Femur (tissue), 1 donor: ENCODE measurements at regions not wholly inside any gene's neighbourhood (a gene's known extent, or its start where the extent isn't known, plus 50 kb on each side); places are given as distances from the start of the nearest gene placed in this dataset.
A peak's percentile ranks its signal among the peaks of the same experiment; 100 is the strongest.

Source experiments
- DNase-seq: peaks from one replicate; pipeline ENCODE4 v3.0.0-alpha.2; 2017

GRCh38 chr9:89797255-89797654 is 192.4 kb downstream of the GADD45G start:
- no peak for DNase-seq

- DNase-seq: no peak
These were observed 193.2 kb downstream of the GADD45G start for GRCh38 chr9:89797937-89798455.

GRCh38 chr9:89798547-89799120 is 193.8 kb downstream of the GADD45G start:
- no peak for DNase-seq

- DNase-seq: no peak
These were observed 194.4 kb downstream of the GADD45G start for GRCh38 chr9:89799221-89799620.

GRCh38 chr9:89799766-89800165 is 195.0 kb downstream of the GADD45G start:
- DNase-seq: no peak

GRCh38 chr9:89801341-89801740 is 196.5 kb downstream of the GADD45G start:
- DNase-seq: no peak

- no peak for DNase-seq
These were observed 197.2 kb downstream of the GADD45G start for GRCh38 chr9:89801742-89802670.

- peak; percentile 89 for DNase-seq
These were observed 198.1 kb downstream of the GADD45G start for GRCh38 chr9:89802781-89803355.

- no peak for DNase-seq
These were observed 198.6 kb downstream of the GADD45G start for GRCh38 chr9:89803403-89803802.

GRCh38 chr9:89804766-89805531 is 200.1 kb downstream of the GADD45G start:
- DNase-seq: no peak

- DNase-seq: no peak
These were observed 200.9 kb downstream of the GADD45G start for GRCh38 chr9:89805571-89806292.

GRCh38 chr9:89806371-89807100 is 201.7 kb downstream of the GADD45G start:
- no peak for DNase-seq

- DNase-seq: no peak
These were observed 202.2 kb downstream of the GADD45G start for GRCh38 chr9:89807101-89807395.

- DNase-seq: no peak
These were observed 202.9 kb downstream of the GADD45G start for GRCh38 chr9:89807682-89808075.

GRCh38 chr9:89808076-89808755 is 203.4 kb downstream of the GADD45G start:
- DNase-seq: no peak

- DNase-seq: no peak
These were observed 204.0 kb downstream of the GADD45G start for GRCh38 chr9:89808756-89809181.

- DNase-seq: no peak
These were observed 205.6 kb downstream of the GADD45G start for GRCh38 chr9:89810431-89810830.

- DNase-seq: no peak
These were observed 206.5 kb downstream of the GADD45G start for GRCh38 chr9:89811356-89811755.

GRCh38 chr9:89811886-89812450 is 207.2 kb downstream of the GADD45G start:
- no peak for DNase-seq

GRCh38 chr9:89812556-89813181 is 207.9 kb downstream of the GADD45G start:
- DNase-seq: no peak
